ENCODE measurements at regions not wholly inside any gene's neighbourhood (a gene's known extent, or its start where the extent isn't known, plus 50 kb on each side); places are given as distances from the start of the nearest gene placed in this dataset.

- Histone ChIP-seq H3K36me3 (no peaks in the 10 kb centered on the region), H3K27ac (no peak overlapping the region), H3K4me1 (no peaks in the 10 kb centered on the region), H3K9me3 (no peaks in the 10 kb centered on the region), H3K4me3 (no peak overlapping the region), H3K27me3 (no peaks in the 10 kb centered on the region)
- intact Hi-C loops (cut with DNase I; ENCODE audit: low total_unique reads), result no loop called here
- 61 to 62% methylated on average over 1 of the region's 1 CpG for WGBS, 2 donors (ENCODE audit: low coverage in 1 of 2)
- TF ChIP-seq POLR2A (IDR thresholded peaks at IDR 0.05) (no peak), POLR2AphosphoS5 (IDR thresholded peaks at IDR 0.05) (no peak), EP300 (IDR thresholded peaks at IDR 0.05; ENCODE audit: low read depth) (no peak)
- TF ChIP-seq, protein P1, sequence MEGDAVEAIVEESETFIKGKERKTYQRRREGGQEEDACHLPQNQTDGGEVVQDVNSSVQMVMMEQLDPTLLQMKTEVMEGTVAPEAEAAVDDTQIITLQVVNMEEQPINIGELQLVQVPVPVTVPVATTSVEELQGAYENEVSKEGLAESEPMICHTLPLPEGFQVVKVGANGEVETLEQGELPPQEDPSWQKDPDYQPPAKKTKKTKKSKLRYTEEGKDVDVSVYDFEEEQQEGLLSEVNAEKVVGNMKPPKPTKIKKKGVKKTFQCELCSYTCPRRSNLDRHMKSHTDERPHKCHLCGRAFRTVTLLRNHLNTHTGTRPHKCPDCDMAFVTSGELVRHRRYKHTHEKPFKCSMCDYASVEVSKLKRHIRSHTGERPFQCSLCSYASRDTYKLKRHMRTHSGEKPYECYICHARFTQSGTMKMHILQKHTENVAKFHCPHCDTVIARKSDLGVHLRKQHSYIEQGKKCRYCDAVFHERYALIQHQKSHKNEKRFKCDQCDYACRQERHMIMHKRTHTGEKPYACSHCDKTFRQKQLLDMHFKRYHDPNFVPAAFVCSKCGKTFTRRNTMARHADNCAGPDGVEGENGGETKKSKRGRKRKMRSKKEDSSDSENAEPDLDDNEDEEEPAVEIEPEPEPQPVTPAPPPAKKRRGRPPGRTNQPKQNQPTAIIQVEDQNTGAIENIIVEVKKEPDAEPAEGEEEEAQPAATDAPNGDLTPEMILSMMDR (IDR thresholded peaks at IDR 0.05), result no peak
- in situ Hi-C loops (cut with MboI; ENCODE audit: low pct_ligation_motif_present in 1 of 4, low pct_unique_long_range_greater_than_20kb in 1 of 4, low sequenced_read_pairs in 3 of 4), result no loop called here
- DNase-seq, result no peak
Measured at GRCh38 chr3:81291586-81291985, 469.9 kb downstream of the GBE1 start.

DNA sequence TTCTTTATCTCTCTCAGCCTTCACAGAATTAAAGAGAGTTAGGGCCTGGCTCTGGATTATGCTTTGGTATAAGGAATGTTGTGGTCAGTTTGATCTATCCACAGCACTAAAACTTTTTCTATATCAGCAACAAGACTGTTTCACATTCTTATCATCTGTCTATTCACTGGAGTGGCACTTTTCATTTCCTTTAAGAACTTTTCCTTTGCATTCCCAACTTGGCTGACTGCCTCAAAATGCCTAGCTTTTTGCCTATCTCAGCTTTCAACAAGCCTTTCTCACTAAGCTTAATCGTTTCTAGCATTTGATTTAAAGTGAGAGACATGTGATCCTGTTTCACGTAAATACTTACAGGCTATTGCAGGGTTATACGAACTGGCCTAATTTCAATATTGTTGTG lies 471.8 kb downstream of the GBE1 start:
- no peaks in the 10 kb centered on the region for H3K4me1 ChIP-seq
- TF ChIP-seq EP300 (IDR thresholded peaks at IDR 0.05; ENCODE audit: low read depth) (no peak), POLR2A (IDR thresholded peaks at IDR 0.05) (no peak), POLR2AphosphoS5 (IDR thresholded peaks at IDR 0.05) (no peak)
- TF ChIP-seq, protein P1 (IDR thresholded peaks at IDR 0.05), result no peak
- no peak overlapping the region for H3K4me3 ChIP-seq
- in situ Hi-C loops (cut with MboI; ENCODE audit: low pct_ligation_motif_present in 1 of 4, low pct_unique_long_range_greater_than_20kb in 1 of 4, low sequenced_read_pairs in 3 of 4) (no loop called here), intact Hi-C loops (cut with DNase I; ENCODE audit: low total_unique reads) (no loop called here)
- 77 to 80% methylated on average over 3 of the region's 3 CpGs for WGBS, 2 donors (ENCODE audit: low coverage in 1 of 2)
- DNase-seq, result no peak
- no peak overlapping the region for H3K27ac ChIP-seq
- no peaks in the 10 kb centered on the region for H3K36me3 ChIP-seq
- no peaks in the 10 kb centered on the region for H3K9me3 ChIP-seq
- H3K27me3 ChIP-seq, result no peaks in the 10 kb centered on the region

- DNase-seq, result no peak
- no peak overlapping the region for H3K27ac ChIP-seq
- H3K27me3 ChIP-seq, result no peaks in the 10 kb centered on the region
- TF ChIP-seq POLR2AphosphoS5 (IDR thresholded peaks at IDR 0.05), result no peak
- TF ChIP-seq EP300 (IDR thresholded peaks at IDR 0.05; ENCODE audit: low read depth), result no peak
- TF ChIP-seq, protein P1 (IDR thresholded peaks at IDR 0.05), result no peak
- TF ChIP-seq POLR2A (IDR thresholded peaks at IDR 0.05), result no peak
- 68 to 73% methylated on average over 4 of the region's 4 CpGs for WGBS, 2 donors (ENCODE audit: low coverage in 1 of 2)
- H3K4me1 ChIP-seq, result no peaks in the 10 kb centered on the region
- in situ Hi-C loops (cut with MboI; ENCODE audit: low pct_ligation_motif_present in 1 of 4, low pct_unique_long_range_greater_than_20kb in 1 of 4, low sequenced_read_pairs in 3 of 4) (no loop called here), intact Hi-C loops (cut with DNase I; ENCODE audit: low total_unique reads) (no loop called here)
- H3K36me3 ChIP-seq, result no peaks in the 10 kb centered on the region
- H3K4me3 ChIP-seq, result no peak overlapping the region
- H3K9me3 ChIP-seq, result no peaks in the 10 kb centered on the region
Measured at GRCh38 chr3:81279481-81280379, 481.7 kb downstream of the GBE1 start.

DNA sequence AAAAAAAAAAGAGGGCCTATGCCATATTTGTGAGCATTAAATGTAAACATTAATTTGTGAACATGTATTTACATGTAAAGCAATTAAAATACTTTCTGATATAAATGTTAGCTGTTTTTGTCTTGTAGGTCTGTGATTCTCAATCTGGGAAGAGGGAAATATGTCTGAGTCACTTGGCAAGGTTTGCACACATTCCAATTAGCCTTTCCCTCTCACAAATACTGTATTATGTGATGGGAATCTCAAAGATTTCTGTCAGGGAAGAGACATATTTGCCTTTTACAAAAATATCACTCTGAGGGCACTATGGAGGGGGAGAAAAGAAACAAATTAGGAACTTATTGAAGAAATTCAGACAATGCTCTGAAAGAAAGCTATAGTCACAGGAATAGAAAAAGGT lies 483.6 kb downstream of the GBE1 start:
- no peaks in the 10 kb centered on the region for H3K36me3 ChIP-seq
- H3K27ac ChIP-seq, result no peak overlapping the region
- intact Hi-C loops (cut with DNase I; ENCODE audit: low total_unique reads), result no loop called here
- no peaks in the 10 kb centered on the region for H3K4me1 ChIP-seq
- no peaks in the 10 kb centered on the region for H3K9me3 ChIP-seq
- no peaks in the 10 kb centered on the region for H3K27me3 ChIP-seq
- in situ Hi-C loops (cut with MboI; ENCODE audit: low pct_ligation_motif_present in 1 of 4, low pct_unique_long_range_greater_than_20kb in 1 of 4, low sequenced_read_pairs in 3 of 4), result no loop called here
- no peak for DNase-seq
- TF ChIP-seq POLR2A (IDR thresholded peaks at IDR 0.05), result no peak
- TF ChIP-seq, protein P1 (IDR thresholded peaks at IDR 0.05), result no peak
- no peak for TF ChIP-seq POLR2AphosphoS5 (IDR thresholded peaks at IDR 0.05)
- TF ChIP-seq EP300 (IDR thresholded peaks at IDR 0.05; ENCODE audit: low read depth), result no peak
- no peak overlapping the region for H3K4me3 ChIP-seq
